ENCODE measurements at regions not wholly inside any gene's neighbourhood (a gene's known extent, or its start where the extent isn't known, plus 50 kb on each side); places are given as distances from the start of the nearest gene placed in this dataset.

GRCh38 chr21:35420656-35421055 lies 371.6 kb upstream of the RUNX1 start:
- Histone ChIP-seq H3K4me1 (peaks cover 0 to 3% (median 0%) of the 10 kb centered on the region in 6 donors), H3K27me3 (replicated peaks in 1 of 7) (peaks cover 0 to 7% (median 0%) of the 10 kb centered on the region in 7 donors), H3K36me3 (no peaks in the 10 kb centered on the region), H3K4me3 (no peak overlapping the region), H3K27ac (no peak overlapping the region), H3K9me3 (peaks cover 0 to 23% (median 17%) of the 10 kb centered on the region in 8 donors)
- intact Hi-C loops (cut with DNase I; ENCODE audit: low total_unique reads) = no loop called here
- TF ChIP-seq CTCF (IDR thresholded peaks at IDR 0.05 in 8 of 11, conservative IDR thresholded peaks at IDR 0.05 in 3 of 11) = no peak
- TF ChIP-seq POLR2A (IDR thresholded peaks at IDR 0.05) = no peak
- no peak for TF ChIP-seq POLR2AphosphoS5 (IDR thresholded peaks at IDR 0.05)
- WGBS, 5 donors = 71 to 86% (median 79%) methylated on average over 2 of the region's 2 CpGs
- no peak for DNase-seq

- no peaks in the 10 kb centered on the region for H3K4me1 ChIP-seq
- no peak for DNase-seq
- H3K27ac ChIP-seq = no peak overlapping the region
- no peaks in the 10 kb centered on the region for H3K36me3 ChIP-seq
- no peaks in the 10 kb centered on the region for H3K27me3 ChIP-seq (replicated peaks in 1 of 7)
- 92 to 98% (median 96%) methylated on average over 5 of the region's 5 CpGs for WGBS, 5 donors
- H3K4me3 ChIP-seq = no peak overlapping the region
- H3K9me3 ChIP-seq = peaks cover 0 to 20% (median 17%) of the 10 kb centered on the region in 8 donors
- no peak for TF ChIP-seq POLR2AphosphoS5 (IDR thresholded peaks at IDR 0.05)
- no peak for TF ChIP-seq POLR2A (IDR thresholded peaks at IDR 0.05)
- TF ChIP-seq CTCF (IDR thresholded peaks at IDR 0.05 in 8 of 11, conservative IDR thresholded peaks at IDR 0.05 in 3 of 11) = no peak
- intact Hi-C loops (cut with DNase I; ENCODE audit: low total_unique reads) = no loop called here
Observed at GRCh38 chr21:35417762-35418161, 368.7 kb upstream of the RUNX1 start.

- Histone ChIP-seq H3K27me3 (replicated peaks in 1 of 7) (no peaks in the 10 kb centered on the region), H3K27ac (no peak overlapping the region), H3K36me3 (no peaks in the 10 kb centered on the region), H3K4me3 (no peak overlapping the region), H3K4me1 (no peaks in the 10 kb centered on the region), H3K9me3 (peaks cover 0 to 12% (median 9%) of the 10 kb centered on the region in 8 donors)
- 82 to 88% (median 86%) methylated on average over 8 of the region's 8 CpGs for WGBS, 5 donors
- no peak for DNase-seq
- intact Hi-C loops (cut with DNase I; ENCODE audit: low total_unique reads) = no loop called here
- TF ChIP-seq POLR2AphosphoS5 (IDR thresholded peaks at IDR 0.05) (no peak), CTCF (IDR thresholded peaks at IDR 0.05 in 8 of 11, conservative IDR thresholded peaks at IDR 0.05 in 3 of 11) (no peak)
Observed at GRCh38 chr21:35416866-35417489, 367.9 kb upstream of the RUNX1 start.

GRCh38 chr21:35414507-35415139 lies 365.5 kb upstream of the RUNX1 start:
- no peak overlapping the region for H3K4me3 ChIP-seq
- H3K36me3 ChIP-seq = no peaks in the 10 kb centered on the region
- intact Hi-C loops (cut with DNase I; ENCODE audit: low total_unique reads) = no loop called here
- no peaks in the 10 kb centered on the region for H3K9me3 ChIP-seq
- no peaks in the 10 kb centered on the region for H3K27me3 ChIP-seq (replicated peaks in 1 of 7)
- 74 to 83% (median 79%) methylated on average over 7 of the region's 7 CpGs for WGBS, 5 donors
- no peak overlapping the region for H3K27ac ChIP-seq
- TF ChIP-seq POLR2AphosphoS5 (IDR thresholded peaks at IDR 0.05) (no peak), POLR2A (IDR thresholded peaks at IDR 0.05) (no peak), CTCF (IDR thresholded peaks at IDR 0.05 in 8 of 11, conservative IDR thresholded peaks at IDR 0.05 in 3 of 11) (no peak)
- H3K4me1 ChIP-seq = no peaks in the 10 kb centered on the region
- no peak for DNase-seq

All from spleen (tissue), 11 donors.